RKO (cell line): ENCODE measurements at regions not wholly inside any gene's neighbourhood (a gene's known extent, or its start where the extent isn't known, plus 50 kb on each side); places are given as distances from the start of the nearest gene placed in this dataset.
A peak's percentile ranks its signal among the peaks of the same experiment; 100 is the strongest.

Experiments used
- DNase-seq: peaks from one replicate; pipeline ENCODE4 v3.0.0-alpha.2; 2016; ENCODE audit warnings: low spot score

GRCh38 chr11:123254357-123254756 lies 59.3 kb upstream of the CLMP start:
- DNase-seq: no peak

GRCh38 chr11:123253911-123254310 lies 58.9 kb upstream of the CLMP start:
- no peak for DNase-seq

GRCh38 chr11:123253223-123253622 lies 58.2 kb upstream of the CLMP start:
- no peak for DNase-seq

DNA sequence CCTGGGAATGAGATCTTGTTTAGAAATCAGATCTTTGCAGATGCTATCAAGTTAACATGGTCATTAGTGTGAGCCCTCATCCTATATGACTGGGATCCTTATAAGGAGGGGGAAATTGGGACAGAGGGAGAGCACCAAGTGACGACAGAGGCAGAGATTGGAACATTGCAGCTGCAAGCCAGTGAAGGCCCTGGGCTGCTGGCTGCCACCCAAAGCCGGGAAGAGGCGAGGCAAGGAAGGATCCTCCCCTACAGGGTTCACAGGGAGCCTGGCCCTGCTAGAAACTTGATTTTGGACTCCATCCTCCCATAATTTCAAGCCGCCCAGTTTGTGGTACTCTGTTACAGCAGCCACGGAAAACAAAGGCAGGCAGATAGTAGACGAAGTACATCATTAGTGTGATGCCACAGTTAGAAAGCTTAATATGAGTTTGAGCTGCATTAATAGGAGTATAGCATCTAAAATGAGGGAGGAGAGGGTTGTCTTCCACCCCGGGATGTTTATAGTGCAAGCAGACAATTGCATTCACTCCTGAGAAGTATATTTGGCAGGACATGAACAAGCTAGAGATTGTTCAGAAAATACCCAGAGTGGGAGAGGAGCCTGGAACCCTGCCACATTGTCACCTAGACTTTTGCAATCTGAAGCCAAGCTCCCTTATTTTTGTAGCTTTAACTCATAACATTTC lies 56.8 kb upstream of the CLMP start:
- DNase-seq: no peak

GRCh38 chr11:123250892-123251656 lies 56.0 kb upstream of the CLMP start:
- no peak for DNase-seq

GRCh38 chr11:123249354-123249753 lies 54.3 kb upstream of the CLMP start:
- no peak for DNase-seq

DNA sequence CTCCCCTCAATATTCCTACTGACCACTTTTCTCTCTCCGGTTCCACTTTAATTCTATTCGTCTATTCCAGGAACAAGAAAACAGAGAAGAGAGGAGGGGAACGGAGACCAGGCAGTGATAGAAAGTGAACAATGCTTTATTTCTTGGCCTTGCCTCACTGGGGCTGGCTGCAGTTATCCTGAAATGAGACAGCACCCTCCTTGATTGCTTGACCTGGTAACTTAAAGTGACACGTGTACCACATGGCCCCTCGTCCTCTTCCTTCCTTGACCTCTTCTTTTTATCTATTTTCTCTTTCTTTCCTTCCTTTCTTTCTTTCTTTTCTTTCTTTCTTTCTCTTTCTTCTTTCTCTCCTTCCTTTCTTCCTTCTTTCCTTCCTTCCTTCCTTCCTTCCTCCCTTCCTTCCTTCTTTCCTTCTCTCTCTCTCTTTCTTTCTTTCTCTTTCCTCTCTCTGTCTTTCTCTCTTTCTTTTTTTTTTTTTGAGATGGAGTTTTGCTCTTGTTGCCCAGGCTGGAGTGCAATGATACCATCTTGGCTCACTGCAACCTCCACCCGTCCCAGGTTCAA lies 52.8 kb upstream of the CLMP start:
- no peak for DNase-seq

- no peak for DNase-seq
Observed at GRCh38 chr11:123247496-123247799, 52.4 kb upstream of the CLMP start.

DNA sequence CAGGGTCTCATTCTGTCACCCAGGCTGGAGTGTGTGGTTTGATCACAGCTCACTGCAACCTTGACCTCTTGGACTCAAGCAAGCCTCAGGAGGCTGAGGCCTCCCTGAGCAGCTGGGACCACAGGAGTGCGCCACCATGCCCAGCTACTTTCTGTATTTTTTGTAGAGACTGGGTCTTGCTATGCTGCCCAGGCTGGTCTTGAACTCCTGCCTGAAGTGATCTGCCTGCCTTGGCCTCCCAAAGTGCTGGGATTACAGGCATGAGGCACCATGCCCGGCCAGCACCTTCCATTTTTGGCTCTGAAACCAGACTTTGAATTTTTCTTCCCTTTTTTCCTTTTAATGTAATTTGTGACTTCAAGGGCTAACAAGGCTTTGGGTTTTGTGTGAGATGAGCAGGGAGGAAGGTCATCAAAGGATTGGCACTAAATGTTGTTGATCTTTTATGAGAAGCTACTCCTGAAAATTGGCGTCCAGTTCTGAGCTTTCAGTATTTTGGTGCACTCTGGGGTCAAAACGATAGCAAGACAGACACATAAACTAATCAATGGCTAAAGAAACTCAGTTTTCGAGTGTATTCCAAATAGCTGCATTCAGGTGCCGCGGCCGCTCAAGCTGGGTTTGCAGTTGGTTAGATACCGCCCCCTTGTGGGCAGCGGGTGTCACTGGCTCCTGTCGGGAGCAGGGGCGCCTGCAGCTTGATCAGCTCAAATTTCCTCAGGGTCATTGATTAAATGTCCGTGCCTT lies 51.9 kb upstream of the CLMP start:
- peak; percentile 75 for DNase-seq

- no peak for DNase-seq
Observed at GRCh38 chr11:123245567-123245966, 50.5 kb upstream of the CLMP start.
